ENCODE measurements at regions not wholly inside any gene's neighbourhood (a gene's known extent, or its start where the extent isn't known, plus 50 kb on each side); places are given as distances from the start of the nearest gene placed in this dataset.

DNA sequence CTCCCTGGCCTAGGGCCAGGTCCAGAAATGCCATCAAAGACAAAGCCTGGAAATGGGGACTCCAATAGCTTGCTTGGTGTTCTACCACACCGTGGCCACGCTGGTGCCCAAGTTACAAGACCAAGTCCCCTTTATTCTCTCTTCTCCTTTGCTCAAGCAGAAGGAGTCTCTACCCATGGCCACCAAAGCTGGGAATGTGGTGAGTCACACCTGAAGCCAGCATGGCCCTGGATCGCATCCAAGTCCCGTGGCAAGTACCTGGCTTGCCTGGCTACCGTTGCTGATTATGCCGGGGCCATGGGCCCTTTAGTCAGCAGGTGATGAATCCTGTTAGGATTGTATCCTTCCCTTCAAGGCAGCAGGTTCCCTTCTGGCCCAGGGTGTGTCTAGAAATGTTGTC, 260.0 kb downstream of the HAPSTR1 start:
- intact Hi-C loops (cut with DNase I; ENCODE audit: low total_unique reads) (no loop called here), in situ Hi-C loops (cut with MboI; ENCODE audit: low pct_ligation_motif_present in 1 of 4, low pct_unique_long_range_greater_than_20kb in 1 of 4, low sequenced_read_pairs in 3 of 4) (no loop called here)
- DNase-seq, result peak; percentile 45
- Histone ChIP-seq H3K9me3 (peaks cover 6 to 11% of the 10 kb centered on the region in 2 donors), H3K36me3 (no peaks in the 10 kb centered on the region), H3K4me3 (no peak overlapping the region), H3K27ac (no peak overlapping the region), H3K27me3 (no peaks in the 10 kb centered on the region), H3K4me1 (no peaks in the 10 kb centered on the region)
- TF ChIP-seq POLR2AphosphoS5 (IDR thresholded peaks at IDR 0.05) (no peak), POLR2A (IDR thresholded peaks at IDR 0.05) (no peak), EP300 (IDR thresholded peaks at IDR 0.05; ENCODE audit: low read depth) (no peak)
- TF ChIP-seq, protein P1, sequence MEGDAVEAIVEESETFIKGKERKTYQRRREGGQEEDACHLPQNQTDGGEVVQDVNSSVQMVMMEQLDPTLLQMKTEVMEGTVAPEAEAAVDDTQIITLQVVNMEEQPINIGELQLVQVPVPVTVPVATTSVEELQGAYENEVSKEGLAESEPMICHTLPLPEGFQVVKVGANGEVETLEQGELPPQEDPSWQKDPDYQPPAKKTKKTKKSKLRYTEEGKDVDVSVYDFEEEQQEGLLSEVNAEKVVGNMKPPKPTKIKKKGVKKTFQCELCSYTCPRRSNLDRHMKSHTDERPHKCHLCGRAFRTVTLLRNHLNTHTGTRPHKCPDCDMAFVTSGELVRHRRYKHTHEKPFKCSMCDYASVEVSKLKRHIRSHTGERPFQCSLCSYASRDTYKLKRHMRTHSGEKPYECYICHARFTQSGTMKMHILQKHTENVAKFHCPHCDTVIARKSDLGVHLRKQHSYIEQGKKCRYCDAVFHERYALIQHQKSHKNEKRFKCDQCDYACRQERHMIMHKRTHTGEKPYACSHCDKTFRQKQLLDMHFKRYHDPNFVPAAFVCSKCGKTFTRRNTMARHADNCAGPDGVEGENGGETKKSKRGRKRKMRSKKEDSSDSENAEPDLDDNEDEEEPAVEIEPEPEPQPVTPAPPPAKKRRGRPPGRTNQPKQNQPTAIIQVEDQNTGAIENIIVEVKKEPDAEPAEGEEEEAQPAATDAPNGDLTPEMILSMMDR (IDR thresholded peaks at IDR 0.05), result no peak
- 55% methylated on average over 6 of the region's 6 CpGs; no CpG with 5 or more reads in 1 of the 2 donors for WGBS, 2 donors (ENCODE audit: low coverage in 1 of 2)

DNA sequence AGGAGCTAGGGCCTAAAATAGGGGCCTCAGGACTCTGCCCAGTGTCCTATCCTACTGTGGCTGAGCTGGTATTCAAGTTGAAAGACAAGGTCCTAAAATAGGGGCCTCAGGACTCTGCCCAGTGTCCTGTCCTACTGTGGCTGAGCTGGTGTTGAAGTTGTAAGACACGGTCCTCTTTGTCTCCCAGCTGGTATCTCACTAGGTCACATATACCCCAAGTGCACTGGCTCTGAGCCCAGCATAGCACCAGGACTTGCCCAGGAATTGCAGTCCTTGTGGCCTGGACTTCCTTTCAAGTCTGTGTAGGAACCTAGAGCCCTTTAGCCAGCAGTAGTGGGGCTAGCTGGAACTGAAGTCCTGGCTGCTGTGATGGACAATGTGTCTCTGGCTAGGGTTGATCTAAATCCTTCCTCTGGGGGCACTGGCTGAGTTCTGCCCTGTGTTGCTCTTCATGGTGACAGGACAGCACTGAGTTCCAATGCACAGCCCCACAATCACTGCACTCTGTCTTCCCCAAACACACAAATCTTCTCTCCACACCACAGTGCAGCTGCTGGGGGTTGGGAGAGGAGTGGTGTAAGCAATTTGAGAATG, 260.5 kb downstream of the HAPSTR1 start:
- no peak for DNase-seq
- intact Hi-C loops (cut with DNase I; ENCODE audit: low total_unique reads), result no loop called here
- WGBS, 2 donors (ENCODE audit: low coverage in 1 of 2), result 80% methylated on average over 1 of the region's 1 CpG; no CpG with 5 or more reads in 1 of the 2 donors
- Histone ChIP-seq H3K27ac (no peak overlapping the region), H3K9me3 (peaks cover 6 to 11% of the 10 kb centered on the region in 2 donors), H3K36me3 (no peaks in the 10 kb centered on the region), H3K4me1 (no peaks in the 10 kb centered on the region), H3K27me3 (no peaks in the 10 kb centered on the region), H3K4me3 (no peak overlapping the region)
- no peak for TF ChIP-seq EP300 (IDR thresholded peaks at IDR 0.05; ENCODE audit: low read depth)
- no peak for TF ChIP-seq POLR2A (IDR thresholded peaks at IDR 0.05)
- TF ChIP-seq POLR2AphosphoS5 (IDR thresholded peaks at IDR 0.05), result no peak
- TF ChIP-seq, protein P1 (IDR thresholded peaks at IDR 0.05), result no peak
- in situ Hi-C loops (cut with MboI; ENCODE audit: low pct_ligation_motif_present in 1 of 4, low pct_unique_long_range_greater_than_20kb in 1 of 4, low sequenced_read_pairs in 3 of 4), result no loop called here

DNA sequence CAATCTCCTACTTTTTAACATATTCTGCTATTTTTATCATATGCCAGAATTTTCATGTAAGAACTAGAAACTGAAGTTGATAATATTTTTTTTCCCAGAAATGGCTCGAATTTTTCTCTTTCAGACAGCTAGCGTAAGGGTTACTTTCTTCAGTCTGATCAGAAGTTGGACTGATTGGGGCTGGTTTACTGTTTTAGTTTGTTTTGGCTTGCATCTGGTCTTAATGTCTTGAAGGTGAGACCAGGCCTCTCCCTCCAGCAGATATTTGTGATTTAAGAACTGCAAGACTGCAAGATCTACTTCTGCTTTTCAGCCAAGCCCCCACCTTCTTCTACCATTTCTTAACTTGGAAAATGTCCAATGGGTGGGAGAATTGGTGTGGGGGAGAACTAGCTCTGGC, 266.4 kb downstream of the HAPSTR1 start:
- H3K27me3 ChIP-seq, result no peaks in the 10 kb centered on the region
- H3K9me3 ChIP-seq, result peaks cover 0 to 7% of the 10 kb centered on the region in 2 donors
- no peaks in the 10 kb centered on the region for H3K36me3 ChIP-seq
- 60 to 85% methylated on average over 1 to 2 of the region's 2 CpGs for WGBS, 2 donors (ENCODE audit: low coverage in 1 of 2)
- in situ Hi-C loops (cut with MboI; ENCODE audit: low pct_ligation_motif_present in 1 of 4, low pct_unique_long_range_greater_than_20kb in 1 of 4, low sequenced_read_pairs in 3 of 4) (no loop called here), intact Hi-C loops (cut with DNase I; ENCODE audit: low total_unique reads) (no loop called here)
- TF ChIP-seq, protein P1 (IDR thresholded peaks at IDR 0.05), result no peak
- TF ChIP-seq POLR2AphosphoS5 (IDR thresholded peaks at IDR 0.05) (no peak), EP300 (IDR thresholded peaks at IDR 0.05; ENCODE audit: low read depth) (no peak), POLR2A (IDR thresholded peaks at IDR 0.05) (no peak)
- H3K27ac ChIP-seq, result no peak overlapping the region
- H3K4me1 ChIP-seq, result no peaks in the 10 kb centered on the region
- no peak overlapping the region for H3K4me3 ChIP-seq
- DNase-seq, result no peak

DNA sequence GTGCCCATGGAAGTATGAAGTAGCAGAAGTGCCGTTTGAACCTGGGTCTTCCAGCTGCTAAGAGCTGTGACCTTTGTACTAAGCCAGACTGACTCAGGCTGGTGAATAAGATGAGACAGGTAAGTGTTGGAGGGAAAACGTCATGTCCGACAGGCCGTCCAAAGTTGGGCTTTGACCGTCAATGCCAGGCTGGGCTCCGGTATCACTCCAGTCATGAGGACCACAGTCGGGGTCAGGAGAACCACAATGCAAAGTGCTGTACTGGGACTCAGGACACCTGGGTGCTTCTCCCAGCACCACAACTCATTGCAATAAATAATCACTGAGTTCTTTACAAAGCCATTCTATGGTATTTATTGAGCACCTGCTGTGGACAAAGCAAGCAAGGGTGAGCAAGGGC, 268.6 kb downstream of the HAPSTR1 start:
- H3K27ac ChIP-seq, result no peak overlapping the region
- H3K36me3 ChIP-seq, result no peaks in the 10 kb centered on the region
- peaks cover 0 to 5% (median 1%) of the 10 kb centered on the region in 4 donors for H3K4me1 ChIP-seq
- 60 to 87% methylated on average over 1 to 7 of the region's 7 CpGs for WGBS, 2 donors (ENCODE audit: low coverage in 1 of 2)
- intact Hi-C loops (cut with DNase I; ENCODE audit: low total_unique reads), result no loop called here
- TF ChIP-seq, protein P1 (IDR thresholded peaks at IDR 0.05), result no peak
- TF ChIP-seq EP300 (IDR thresholded peaks at IDR 0.05; ENCODE audit: low read depth) (no peak), POLR2A (IDR thresholded peaks at IDR 0.05) (no peak), POLR2AphosphoS5 (IDR thresholded peaks at IDR 0.05) (no peak)
- in situ Hi-C loops (cut with MboI; ENCODE audit: low pct_ligation_motif_present in 1 of 4, low pct_unique_long_range_greater_than_20kb in 1 of 4, low sequenced_read_pairs in 3 of 4), result no loop called here
- no peak for DNase-seq
- no peaks in the 10 kb centered on the region for H3K27me3 ChIP-seq
- H3K9me3 ChIP-seq, result peaks cover 0 to 7% of the 10 kb centered on the region in 2 donors
- H3K4me3 ChIP-seq, result no peak overlapping the region
